Amygdala (tissue), 56 donors: ENCODE measurements at regions not wholly inside any gene's neighbourhood (a gene's known extent, or its start where the extent isn't known, plus 50 kb on each side); places are given as distances from the start of the nearest gene placed in this dataset.

ENCODE experiments used
- DNase-seq, 56 donors: peaks; one replicate each; lab custom pipeline; 2025; lab: John Stamatoyannopoulos, UW

- DNase-seq, result no peak
These were observed 179.1 kb upstream of the RGMA start for GRCh38 chr15:93268066-93268465.

- DNase-seq, result no peak
These were observed 177.3 kb upstream of the RGMA start for GRCh38 chr15:93266291-93266690.

GRCh38 chr15:93265111-93265556, 176.1 kb upstream of the RGMA start:
- no peak for DNase-seq

GRCh38 chr15:93261845-93262244, 172.8 kb upstream of the RGMA start:
- no peak for DNase-seq

- no peak for DNase-seq
These were observed 168.9 kb upstream of the RGMA start for GRCh38 chr15:93257920-93258319.

GRCh38 chr15:93253681-93254080, 164.7 kb upstream of the RGMA start:
- DNase-seq, result no peak

GRCh38 chr15:93252780-93253179, 163.8 kb upstream of the RGMA start:
- no peak for DNase-seq

- DNase-seq, result no peak
These were observed 161.9 kb upstream of the RGMA start for GRCh38 chr15:93250950-93251349.

- no peak for DNase-seq
These were observed 161.2 kb upstream of the RGMA start for GRCh38 chr15:93250209-93250608.

GRCh38 chr15:93249623-93250022, 160.6 kb upstream of the RGMA start:
- no peak for DNase-seq

GRCh38 chr15:93247466-93248121, 158.6 kb upstream of the RGMA start:
- no peak for DNase-seq

GRCh38 chr15:93246266-93247242, 157.5 kb upstream of the RGMA start:
- DNase-seq, result no peak

- DNase-seq, result no peak
These were observed 156.6 kb upstream of the RGMA start for GRCh38 chr15:93245661-93246042.

GRCh38 chr15:93244696-93245660, 156.0 kb upstream of the RGMA start:
- DNase-seq, result no peak

- DNase-seq, result no peak
These were observed 154.6 kb upstream of the RGMA start for GRCh38 chr15:93243573-93243972.

GRCh38 chr15:93241696-93242585, 152.9 kb upstream of the RGMA start:
- no peak for DNase-seq

GRCh38 chr15:93239993-93240392, 151.0 kb upstream of the RGMA start:
- DNase-seq, result no peak

GRCh38 chr15:93239591-93239990, 150.6 kb upstream of the RGMA start:
- no peak for DNase-seq

- DNase-seq, result no peak
These were observed 149.6 kb upstream of the RGMA start for GRCh38 chr15:93238641-93239040.
